ENCODE measurements at regions not wholly inside any gene's neighbourhood (a gene's known extent, or its start where the extent isn't known, plus 50 kb on each side); places are given as distances from the start of the nearest gene placed in this dataset.

- no peaks in the 10 kb centered on the region for H3K4me1 ChIP-seq (ENCODE audit: insufficient read depth, low read length)
- H3K4me3 Mint-ChIP-seq, result no peak overlapping the region
- H3K4me2 ChIP-seq (ENCODE audit: insufficient read depth, insufficient read length, low read length), result no peak overlapping the region
- no peak overlapping the region for H2BK15ac ChIP-seq (ENCODE audit: low read depth, low read length)
- H3K56ac ChIP-seq (ENCODE audit: insufficient read length, low read depth, low read length), result no peak overlapping the region
- H3K4ac ChIP-seq (ENCODE audit: low read depth, low read length), result no peak overlapping the region
- H2BK20ac ChIP-seq (ENCODE audit: low read depth, low read length, poor library complexity, severe bottlenecking), result no peak overlapping the region
- no CpG with 5 or more reads among the region's 2 CpGs for WGBS (ENCODE audit: extremely low coverage, insufficient read length, low lambda C conversion rate)
- no peak overlapping the region for H4K8ac ChIP-seq (replicated peaks; ENCODE audit: insufficient read length, low read depth, low read length)
- no peak overlapping the region for H2AFZ ChIP-seq (ENCODE audit: low read length)
- no peaks in the 10 kb centered on the region for H3K27me3 Mint-ChIP-seq (ENCODE audit: low read depth)
- H3K27me3 ChIP-seq (ENCODE audit: insufficient read depth, low read length), result no peaks in the 10 kb centered on the region
- no peak overlapping the region for H3K27ac ChIP-seq (ENCODE audit: insufficient read length, low read depth, low read length)
- peaks cover 4% of the 10 kb centered on the region in 2 experiments; a peak in 4 of 5 replicates for H3K9me3 Mint-ChIP-seq
- H4K91ac ChIP-seq (ENCODE audit: insufficient read length, low read depth, low read length), result no peak overlapping the region
- H4K20me1 ChIP-seq (ENCODE audit: control insufficient read depth, insufficient read depth, insufficient read length), result no peaks in the 10 kb centered on the region
- H3K27ac Mint-ChIP-seq, result no peak overlapping the region
- H4K5ac ChIP-seq (ENCODE audit: insufficient read length, low read depth, low read length), result no peak overlapping the region
- no peak overlapping the region for H3K9ac ChIP-seq (ENCODE audit: extremely low read depth, insufficient read length, low read length)
- H2BK5ac ChIP-seq (ENCODE audit: insufficient read length, low read length), result no peak overlapping the region
- no peak overlapping the region for H2BK120ac ChIP-seq (ENCODE audit: low read depth, low read length, poor library complexity, severe bottlenecking)
- H3K4me1 Mint-ChIP-seq, result no peaks in the 10 kb centered on the region
- H3K79me2 ChIP-seq (ENCODE audit: insufficient read depth, low read length), result no peaks in the 10 kb centered on the region
- no peak overlapping the region for H2BK12ac ChIP-seq (ENCODE audit: insufficient read length, low read depth, low read length)
- H3K23me2 ChIP-seq (ENCODE audit: insufficient read length, low read depth, low read length, poor library complexity, severe bottlenecking), result no peaks in the 10 kb centered on the region
- no peak overlapping the region for H2AK5ac ChIP-seq (ENCODE audit: insufficient read length, low read length)
- no peaks in the 10 kb centered on the region for H3K9me3 ChIP-seq (ENCODE audit: control insufficient read depth, low read depth, low read length)
- no peak overlapping the region for H3K14ac ChIP-seq (ENCODE audit: insufficient read depth, low read length)
- no peak overlapping the region for H3K18ac ChIP-seq (ENCODE audit: insufficient read length, low read depth, low read length)
- no peak overlapping the region for H3K23ac ChIP-seq (ENCODE audit: insufficient read length, low read depth, low read length)
- peaks cover 0 to 2% (median 0%) of the 10 kb centered on the region in 3 experiments; a peak in 1 of 7 replicates for H3K36me3 Mint-ChIP-seq (ENCODE audit: insufficient read depth in 1 of 3, low read depth in 3 of 3)
- DNase-seq, result no peak
- no peak for TF ChIP-seq CTCF (conservative IDR thresholded peaks at IDR 0.05)
- H3T11ph ChIP-seq (ENCODE audit: low read length), result no peak overlapping the region
- H3K79me1 ChIP-seq (ENCODE audit: insufficient read depth, low read depth, low read length, poor library complexity, severe bottlenecking), result no peaks in the 10 kb centered on the region
These were observed 315.1 kb upstream of the ADGRL3 start for GRCh38 chr4:60885011-60885410.

Data from H9 (cell line).